SK-N-MC (cell line): ENCODE measurements at regions not wholly inside any gene's neighbourhood (a gene's known extent, or its start where the extent isn't known, plus 50 kb on each side); places are given as distances from the start of the nearest gene placed in this dataset.
A peak's percentile ranks its signal among the peaks of the same experiment; 100 is the strongest.

Experiments
- DNase-seq: peaks from one replicate; pipeline ENCODE4 v3.0.0-alpha.2; 2011; ENCODE audit warnings: low read depth, low spot score
- H3K27ac ChIP-seq: fragments of 200-600 bp; sonication (generic); 2 replicates; pipeline ENCODE4 v1.5.1; 2016; ENCODE audit warnings: mixed run types
- H3K36me3 ChIP-seq: fragments of 200-600 bp; sonication (generic); 2 replicates; pipeline ENCODE4 v1.6.1; 2017; ENCODE audit warnings: antibody characterized with exemption, low read length, mixed read lengths; ENCODE audit not compliant: insufficient read depth
- H3K4me3 ChIP-seq: fragments of 200-600 bp; sonication (generic); 2 replicates; pipeline ENCODE4 v1.5.1; 2016
- H3K9ac ChIP-seq: fragments of 200-600 bp; sonication (generic); 2 replicates; pipeline ENCODE4 v1.8.0; 2017; ENCODE audit warnings: mixed run types, mixed read lengths; ENCODE audit not compliant: insufficient read length
- H3K9me3 ChIP-seq: fragments of 200-600 bp; sonication (generic); 2 replicates; pipeline ENCODE4 v1.6.1; 2017; ENCODE audit warnings: low read depth, mild to moderate bottlenecking, antibody characterized with exemption, low read length, moderate library complexity, mixed read lengths
- EZH2 ChIP-seq: fragments of 200-600 bp; sonication (generic); IDR thresholded peaks from one replicate; pipeline ENCODE4 v1.6.1; 2017; ENCODE audit warnings: antibody characterized with exemption
- FOXP2 ChIP-seq: optimal IDR thresholded peaks from 2 replicates; pipeline ENCODE3; 2011; ENCODE audit warnings: mild to moderate bottlenecking, moderate library complexity; ENCODE audit not compliant: insufficient read depth; ENCODE audit errors: extremely low read length, control extremely low read depth
- POLR2AphosphoS5 ChIP-seq: IDR thresholded peaks from 2 replicates; pipeline ENCODE4 v1.6.1; 2012; ENCODE audit warnings: mild to moderate bottlenecking, low read depth, low read length, borderline replicate concordance

DNA sequence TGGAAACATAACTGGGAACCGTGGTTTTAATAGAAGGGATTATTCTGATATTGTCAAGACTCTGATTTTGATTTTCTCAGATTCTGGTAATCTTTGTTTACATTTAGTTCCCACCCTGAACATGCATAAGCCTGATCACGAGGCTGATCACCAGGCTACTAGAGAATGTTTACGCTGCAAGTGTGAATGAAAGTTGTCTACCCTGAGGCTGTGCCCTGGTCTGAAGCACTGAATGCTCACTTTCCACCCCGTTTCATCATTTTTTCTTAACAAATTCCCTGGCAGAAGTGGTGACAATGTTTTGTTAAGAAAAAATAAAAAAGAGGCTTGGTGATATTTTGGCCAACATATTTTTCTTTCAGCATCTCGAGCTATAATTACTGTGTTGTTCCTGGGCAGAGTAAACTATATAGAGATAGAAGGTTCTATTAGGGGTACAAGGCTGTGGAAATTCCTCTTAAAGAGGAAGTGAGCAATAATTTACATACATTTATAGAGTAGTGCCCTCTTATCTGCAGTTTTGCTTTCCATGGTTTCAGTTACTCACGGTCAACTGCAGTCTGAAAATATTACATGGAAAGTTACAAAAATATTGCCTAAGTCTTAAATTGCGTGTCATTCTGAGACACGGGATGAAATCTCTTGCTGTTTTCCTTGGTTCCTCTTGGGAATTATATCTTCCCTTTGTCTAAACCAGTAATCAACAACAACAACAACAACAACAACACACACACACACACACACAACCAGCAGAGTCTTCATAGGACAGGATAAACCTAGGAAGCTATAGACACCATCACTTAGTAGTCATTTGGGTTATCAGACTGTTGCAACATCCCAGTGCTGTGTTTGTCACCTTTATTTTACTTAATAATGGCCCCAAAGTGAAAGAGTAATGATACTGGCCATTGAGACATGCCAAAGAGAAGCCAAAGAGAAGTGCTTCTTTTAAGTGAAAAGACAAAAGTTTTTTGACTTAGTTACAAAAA is 566.6 kb upstream of the CITED2 start:
- Histone ChIP-seq H3K4me3 (no peak overlapping the region), H3K36me3 (no peaks in the 10 kb centered on the region), H3K9ac (no peak overlapping the region), H3K27ac (peak overlapping the region; percentile 94), H3K9me3 (no peaks in the 10 kb centered on the region)
- DNase-seq = no peak
- TF ChIP-seq EZH2 (no peak), POLR2AphosphoS5 (no peak), FOXP2 (no peak)

DNA sequence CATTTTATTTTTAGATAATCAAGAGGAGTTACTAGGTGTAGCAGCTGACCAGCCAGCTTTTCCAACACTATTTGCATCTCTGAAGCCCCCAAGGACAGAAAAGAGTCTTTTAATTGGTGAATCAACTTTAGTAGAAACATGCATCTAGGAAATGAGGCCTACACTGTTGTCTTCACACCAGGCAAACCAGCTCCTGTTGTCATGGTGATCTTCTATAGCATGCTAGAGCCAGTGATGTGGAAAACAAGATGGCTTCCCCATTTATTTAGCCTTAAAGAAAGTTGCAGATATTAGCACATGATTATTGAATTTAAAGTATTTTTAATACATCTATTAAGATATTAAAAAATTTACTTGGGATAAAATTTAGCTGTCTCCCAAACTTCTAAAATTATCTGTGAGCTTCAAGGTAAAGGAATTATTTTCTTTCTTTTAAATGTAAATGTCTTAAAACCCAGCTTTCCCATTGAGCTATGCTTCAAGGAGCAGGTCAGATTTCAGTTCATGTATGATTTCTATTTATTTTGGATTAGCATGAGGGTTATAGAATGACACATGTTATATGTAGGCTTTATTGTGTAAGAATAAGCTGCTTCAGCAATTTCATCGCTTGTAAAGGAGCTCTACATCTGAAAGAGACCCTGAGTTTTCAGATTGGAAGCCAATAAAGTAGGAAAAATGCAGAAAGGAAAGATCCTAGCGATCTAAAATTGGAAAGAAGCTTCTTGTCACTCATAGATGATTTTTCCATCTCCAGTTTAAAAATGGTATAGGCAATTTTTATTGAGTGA is 564.9 kb upstream of the CITED2 start:
- Histone ChIP-seq H3K9me3 (no peaks in the 10 kb centered on the region), H3K9ac (no peak overlapping the region), H3K4me3 (no peak overlapping the region), H3K36me3 (no peaks in the 10 kb centered on the region), H3K27ac (no peak overlapping the region)
- TF ChIP-seq FOXP2 (no peak), EZH2 (no peak), POLR2AphosphoS5 (no peak)
- DNase-seq = no peak

DNA sequence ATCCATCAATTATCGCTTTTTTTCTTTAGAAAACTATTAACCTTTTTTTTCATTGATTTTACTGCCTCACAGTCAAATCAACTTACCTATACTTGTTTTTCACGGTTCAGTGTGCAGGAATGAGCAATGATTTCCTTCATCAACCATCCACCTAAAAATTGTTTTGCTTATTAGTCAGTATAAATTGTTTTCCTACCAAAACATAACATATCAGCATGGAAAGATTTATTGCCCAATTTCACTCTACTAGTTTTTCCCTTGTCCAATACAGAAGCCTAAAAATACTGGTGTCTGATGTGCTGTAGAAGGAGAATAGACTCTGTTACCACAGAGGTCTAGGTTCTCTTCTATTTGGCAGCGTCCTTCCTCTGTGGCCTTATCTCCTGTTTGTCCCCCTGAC is 558.2 kb upstream of the CITED2 start:
- no peak for DNase-seq

DNA sequence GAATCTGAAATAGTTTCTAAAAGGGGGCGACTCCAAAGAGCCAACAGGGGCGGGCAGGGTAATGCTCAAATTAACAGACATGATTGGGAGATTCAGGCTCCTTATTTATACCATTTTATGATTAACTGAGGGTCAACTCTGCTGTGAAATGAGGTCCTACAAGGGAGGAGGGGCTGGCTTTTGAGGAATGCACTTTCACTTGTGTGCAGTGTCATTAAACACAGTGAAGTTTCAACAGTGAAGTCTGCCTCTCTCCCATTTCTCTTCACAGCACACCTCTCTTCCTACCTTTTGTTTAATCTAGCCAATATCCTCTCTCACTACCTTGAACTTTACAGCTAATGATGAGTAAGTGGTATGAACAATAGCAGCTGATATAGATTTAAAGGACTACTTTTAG is 557.3 kb upstream of the CITED2 start:
- Histone ChIP-seq H3K36me3 (no peaks in the 10 kb centered on the region), H3K9me3 (no peaks in the 10 kb centered on the region), H3K9ac (no peak overlapping the region), H3K4me3 (no peak overlapping the region), H3K27ac (0 out of 2 replicates have a peak overlapping the region, but pooled peaks have one; percentile 61)
- no peak for DNase-seq
- no peak for TF ChIP-seq POLR2AphosphoS5
- no peak for TF ChIP-seq EZH2
- TF ChIP-seq FOXP2 = no peak

More for the DNA sequence above, 558.2 kb upstream of the CITED2 start:
- Histone ChIP-seq H3K4me3 (no peak overlapping the region), H3K27ac (no peak overlapping the region), H3K9me3 (no peaks in the 10 kb centered on the region), H3K9ac (no peak overlapping the region), H3K36me3 (no peaks in the 10 kb centered on the region)
- TF ChIP-seq POLR2AphosphoS5 (no peak), EZH2 (no peak), FOXP2 (no peak)

DNA sequence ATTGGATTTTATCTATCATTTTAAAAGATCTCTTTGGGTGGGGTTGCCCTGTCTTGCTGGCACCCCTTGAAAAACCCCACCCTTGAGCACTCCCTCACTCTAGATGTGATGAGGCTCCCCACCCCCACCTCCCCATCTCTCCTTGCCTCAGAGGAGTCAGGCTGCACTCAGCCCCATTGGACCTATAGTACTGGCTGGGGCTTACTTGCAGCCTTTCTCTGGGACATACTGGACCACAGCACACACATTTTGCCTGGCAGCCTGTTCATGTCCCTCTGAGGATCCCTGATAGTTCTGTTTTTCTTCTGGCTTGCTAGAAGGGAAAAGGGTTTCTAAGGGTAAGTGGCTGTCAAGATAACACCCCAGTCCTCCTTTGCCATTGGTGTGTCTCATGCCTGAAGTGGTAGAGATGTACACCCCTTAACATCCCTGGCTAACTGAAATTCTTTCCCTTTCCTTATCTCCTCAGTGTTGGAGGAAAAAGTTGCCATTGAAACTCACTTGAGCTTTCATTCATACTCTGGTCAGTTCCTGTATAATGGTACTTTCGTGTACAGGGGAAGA is 553.4 kb upstream of the CITED2 start:
- H3K9ac ChIP-seq = no peak overlapping the region

DNA sequence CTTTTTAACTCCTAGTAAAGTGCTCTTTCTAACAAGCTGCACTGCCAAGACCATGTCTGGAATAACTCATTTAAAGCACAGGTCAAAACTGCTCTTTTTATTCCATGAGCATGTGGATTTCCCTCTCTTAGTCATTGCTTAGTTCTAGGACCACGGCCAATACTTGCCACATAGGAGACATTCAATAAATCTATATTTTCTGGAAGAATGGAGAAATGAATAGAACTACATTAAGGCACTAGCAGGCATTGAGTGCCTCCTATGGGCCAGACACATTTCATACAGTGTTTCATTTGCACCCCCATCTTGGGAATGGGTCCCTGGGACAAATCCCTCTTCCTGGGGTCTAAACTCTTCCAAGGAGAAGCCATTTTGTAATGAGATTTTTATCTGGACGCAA is 552.8 kb upstream of the CITED2 start:
- H3K9me3 ChIP-seq = no peaks in the 10 kb centered on the region
- TF ChIP-seq FOXP2 (no peak), POLR2AphosphoS5 (no peak), EZH2 (no peak)
- H3K9ac ChIP-seq = no peak overlapping the region
- H3K4me3 ChIP-seq = no peak overlapping the region
- DNase-seq = no peak
- no peaks in the 10 kb centered on the region for H3K36me3 ChIP-seq
- H3K27ac ChIP-seq = no peak overlapping the region

More for the DNA sequence above, 553.4 kb upstream of the CITED2 start:
- DNase-seq = no peak
- Histone ChIP-seq H3K27ac (no peak overlapping the region), H3K9me3 (no peaks in the 10 kb centered on the region), H3K36me3 (no peaks in the 10 kb centered on the region), H3K4me3 (no peak overlapping the region)
- TF ChIP-seq POLR2AphosphoS5 = no peak
- no peak for TF ChIP-seq FOXP2
- TF ChIP-seq EZH2 = no peak

DNA sequence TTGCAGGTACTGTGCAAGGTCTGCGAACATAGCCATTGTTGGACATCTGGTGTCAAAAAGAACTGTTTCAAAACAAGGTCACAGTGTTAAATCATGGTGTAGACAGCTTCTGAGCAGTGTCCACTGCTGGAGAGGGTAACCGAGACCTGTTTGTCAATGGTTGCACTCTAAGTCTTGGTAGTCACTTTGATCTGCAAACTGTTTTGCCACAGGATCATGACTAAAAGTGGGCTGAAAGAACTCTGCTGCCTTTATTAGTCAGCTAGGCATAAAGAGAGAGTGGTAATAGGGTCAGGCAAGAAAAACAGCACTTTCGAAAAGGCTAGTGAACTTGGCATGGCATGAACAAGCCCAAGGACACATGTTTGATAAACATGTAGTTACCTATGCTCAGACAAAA is 552.3 kb upstream of the CITED2 start:
- TF ChIP-seq POLR2AphosphoS5 = no peak
- TF ChIP-seq EZH2 = no peak
- no peak for TF ChIP-seq FOXP2
- no peak for DNase-seq

More for the DNA sequence above, 552.3 kb upstream of the CITED2 start:
- Histone ChIP-seq H3K9me3 (no peaks in the 10 kb centered on the region), H3K27ac (no peak overlapping the region), H3K9ac (peak overlapping the region; percentile 53), H3K4me3 (no peak overlapping the region), H3K36me3 (no peaks in the 10 kb centered on the region)
